CD4-positive, alpha-beta T cell treated with Interleukin-17A for 4 hours (primary cell): ENCODE measurements at regions not wholly inside any gene's neighbourhood (a gene's known extent, or its start where the extent isn't known, plus 50 kb on each side); places are given as distances from the start of the nearest gene placed in this dataset.

Experiments
- DNase-seq: peaks from one replicate; pipeline ENCODE4 v3.0.0-alpha.2; 2020; ENCODE audit warnings: mixed read lengths

GRCh38 chr12:93315385-93315906, 62.3 kb upstream of the NUDT4 start:
- no peak for DNase-seq

GRCh38 chr12:93315907-93316622, 61.7 kb upstream of the NUDT4 start:
- no peak for DNase-seq

- no peak for DNase-seq
These were observed 61.1 kb upstream of the NUDT4 start for GRCh38 chr12:93316623-93316971.

- no peak for DNase-seq
These were observed 60.5 kb upstream of the NUDT4 start for GRCh38 chr12:93317227-93317626.

- no peak for DNase-seq
These were observed 58.8 kb upstream of the NUDT4 start for GRCh38 chr12:93318720-93319522.

- no peak for DNase-seq
These were observed 58.1 kb upstream of the NUDT4 start for GRCh38 chr12:93319523-93320050.

GRCh38 chr12:93322784-93323183, 54.9 kb upstream of the NUDT4 start:
- DNase-seq, result no peak

GRCh38 chr12:93323625-93324329, 53.9 kb upstream of the NUDT4 start:
- DNase-seq, result no peak

- DNase-seq, result no peak
These were observed 51.9 kb upstream of the NUDT4 start for GRCh38 chr12:93325855-93326254.
